WTC11 (cell line): ENCODE measurements at regions not wholly inside any gene's neighbourhood (a gene's known extent, or its start where the extent isn't known, plus 50 kb on each side); places are given as distances from the start of the nearest gene placed in this dataset.

Experiments
- ATAC-seq: fragments of 200-7000 bp; cut with Tn5 transposase; 2 replicates; pipeline ENCODE4 v1.10.0; 2021; ENCODE audit warnings: mild to moderate bottlenecking, moderate library complexity
- CTCF ChIA-PET: fragments of 300-600 bp; sonication (Branson Sonifier 250); formaldehyde crosslinking; loops from one replicate; lab custom pipeline; 2021; ENCODE audit warnings: antibody characterized with exemption; lab: Charles Lee
- POLR2A ChIA-PET: fragments of 350-600 bp; sonication (Branson Sonifier 250); formaldehyde crosslinking; loops from one replicate; lab custom pipeline; 2021; ENCODE audit warnings: antibody characterized with exemption; lab: Charles Lee
- DNase-seq: peaks from one replicate; pipeline ENCODE4 v3.0.0; 2021; ENCODE audit warnings: low spot score
- H3K27ac Mint-ChIP-seq: 2 replicates; pipeline ENCODE4 v1.8.0; 2021; ENCODE audit warnings: mixed read lengths
- H3K27me3 Mint-ChIP-seq: 2 replicates; pipeline ENCODE4 v1.8.0; 2021; ENCODE audit warnings: low read depth, mild to moderate bottlenecking, moderate library complexity, mixed read lengths
- H3K36me3 Mint-ChIP-seq: 2 replicates; pipeline ENCODE4 v1.8.0; 2021; ENCODE audit warnings: mixed read lengths
- H3K4me1 Mint-ChIP-seq: 2 replicates; pipeline ENCODE4 v1.8.0; 2022; ENCODE audit warnings: mixed read lengths
- H3K4me3 Mint-ChIP-seq: 2 replicates; pipeline ENCODE4 v1.8.0; 2021; ENCODE audit warnings: mild to moderate bottlenecking, moderate library complexity, mixed read lengths
- H3K9me3 Mint-ChIP-seq: 2 replicates; pipeline ENCODE4 v1.8.0; 2021; ENCODE audit warnings: mixed read lengths
- CREB1 ChIP-seq: sonication (generic); formaldehyde crosslinking; IDR thresholded peaks from 2 replicates; pipeline ENCODE4 v1.8.0; 2023; ENCODE audit warnings: mild to moderate bottlenecking, missing genetic modification reagents
- CREM ChIP-seq: sonication (generic); formaldehyde crosslinking; IDR thresholded peaks from 2 replicates; pipeline ENCODE4 v1.8.1; 2022; ENCODE audit warnings: mild to moderate bottlenecking, missing genetic modification reagents, moderate library complexity
- E2F4 ChIP-seq: sonication (generic); formaldehyde crosslinking; IDR thresholded peaks from 2 replicates; pipeline ENCODE4 v1.8.1; 2022; ENCODE audit warnings: low read depth, mild to moderate bottlenecking, moderate library complexity, missing genetic modification reagents, borderline replicate concordance
- E2F5 ChIP-seq: sonication (generic); formaldehyde crosslinking; IDR thresholded peaks from 2 replicates; pipeline ENCODE4 v1.8.1; 2022; ENCODE audit warnings: mild to moderate bottlenecking, moderate library complexity, missing genetic modification reagents
- FOXJ3 ChIP-seq: sonication (generic); formaldehyde crosslinking; IDR thresholded peaks from 2 replicates; pipeline ENCODE4 v1.9.0; 2021; ENCODE audit warnings: missing genetic modification reagents, mild to moderate bottlenecking, borderline replicate concordance
- GTF2I ChIP-seq: fragments of 250-450 bp; sonication (Bioruptor Pico); conservative IDR thresholded peaks from 2 replicates; pipeline ENCODE4 v1.4.0; 2021; ENCODE audit warnings: mild to moderate bottlenecking
- HMGA2 ChIP-seq: fragments of 250-450 bp; sonication (Bioruptor Pico); IDR thresholded peaks from 2 replicates; pipeline ENCODE4 v1.4.0; 2021; ENCODE audit warnings: mild to moderate bottlenecking, moderate library complexity
- JUN ChIP-seq: sonication (generic); formaldehyde crosslinking; IDR thresholded peaks from 2 replicates; pipeline ENCODE4 v1.8.0; 2023; ENCODE audit warnings: mild to moderate bottlenecking, missing genetic modification reagents
- MXD4 ChIP-seq: fragments of 250-450 bp; sonication (Bioruptor Pico); IDR thresholded peaks from 2 replicates; pipeline ENCODE4 v1.8.0; 2021; ENCODE audit warnings: mild to moderate bottlenecking, moderate library complexity, borderline replicate concordance
- PRRX2 ChIP-seq: fragments of 250-450 bp; sonication (Bioruptor Pico); IDR thresholded peaks from 2 replicates; pipeline ENCODE4 v1.8.0; 2021; ENCODE audit warnings: mild to moderate bottlenecking
- USF2 ChIP-seq: sonication (generic); formaldehyde crosslinking; IDR thresholded peaks from 2 replicates; pipeline ENCODE4 v1.8.1; 2023; ENCODE audit warnings: mild to moderate bottlenecking, missing genetic modification reagents, moderate library complexity
- ZNF121 ChIP-seq: sonication (generic); formaldehyde crosslinking; IDR thresholded peaks from 2 replicates; pipeline ENCODE4 v1.8.0; 2023; ENCODE audit warnings: missing genetic modification reagents
- ZNF232 ChIP-seq: sonication (generic); formaldehyde crosslinking; IDR thresholded peaks from 2 replicates; pipeline ENCODE4 v1.8.0; 2022; ENCODE audit warnings: mild to moderate bottlenecking, missing genetic modification reagents
- ZNF425 ChIP-seq: fragments of 250-450 bp; sonication (Bioruptor Pico); conservative IDR thresholded peaks from 2 replicates; pipeline ENCODE4 v1.9.0; 2021; ENCODE audit warnings: mild to moderate bottlenecking
- ZNF512 ChIP-seq: sonication (generic); formaldehyde crosslinking; IDR thresholded peaks from 2 replicates; pipeline ENCODE4 v1.8.1; 2022; ENCODE audit warnings: missing genetic modification reagents, borderline replicate concordance

- CTCF ChIA-PET, result no interaction called here
- H3K4me1 Mint-ChIP-seq, result peaks cover 8% of the 10 kb centered on the region; the same call in 1 of the 2 replicates
- POLR2A ChIA-PET, result no interaction called here
- H3K9me3 Mint-ChIP-seq, result peaks cover 13% of the 10 kb centered on the region
- no peak overlapping the region for H3K27ac Mint-ChIP-seq
- no peak overlapping the region for H3K4me3 Mint-ChIP-seq
- DNase-seq (no peak), ATAC-seq (no peak)
- TF ChIP-seq E2F5 (no peak), USF2 (CRISPR knock-in tag) (no peak), PRRX2 (CRISPR knock-in tag) (no peak), HMGA2 (CRISPR knock-in tag) (no peak), JUN (CRISPR knock-in tag) (no peak), ZNF512 (CRISPR knock-in tag) (no peak), ZNF121 (CRISPR knock-in tag) (no peak), MXD4 (CRISPR knock-in tag) (no peak), ZNF232 (CRISPR knock-in tag) (no peak)
- no peaks in the 10 kb centered on the region; the same call in 1 of the 2 replicates for H3K27me3 Mint-ChIP-seq
- H3K36me3 Mint-ChIP-seq, result no peaks in the 10 kb centered on the region
Measured at GRCh38 chr1:22295856-22296255, 153.0 kb upstream of the WNT4 start.

- POLR2A ChIA-PET, result no interaction called here
- DNase-seq, result no peak
- peaks cover 19% of the 10 kb centered on the region for H3K9me3 Mint-ChIP-seq
Measured at GRCh38 chr1:22296701-22297591, 154.0 kb upstream of the WNT4 start.

More at GRCh38 chr1:22296701-22297591, 154.0 kb upstream of the WNT4 start:
- H3K4me1 Mint-ChIP-seq, result peaks cover 8% of the 10 kb centered on the region; the same call in 1 of the 2 replicates
- ATAC-seq, result no peak
- no peak overlapping the region for H3K4me3 Mint-ChIP-seq
- H3K36me3 Mint-ChIP-seq, result no peaks in the 10 kb centered on the region
- no peaks in the 10 kb centered on the region; the same call in 1 of the 2 replicates for H3K27me3 Mint-ChIP-seq
- CTCF ChIA-PET, result interaction anchor here (1.3 to 1.6 kb wide), 3 partner anchors 10 to 191 kb away, joined by 3 to 7 read pairs (median 3); no protein-coding TSS in a partner anchor
- TF ChIP-seq E2F4, result no peak
- no peak for TF ChIP-seq ZNF425
- TF ChIP-seq CREB1 (CRISPR knock-in tag), result no peak
- TF ChIP-seq CREM, result no peak
- no peak for TF ChIP-seq GTF2I (CRISPR knock-in tag)
- no peak for TF ChIP-seq FOXJ3
- TF ChIP-seq, all 79 proteins: peak for 0
- no peak overlapping the region for H3K27ac Mint-ChIP-seq
